SU-DHL-6 (cell line): ENCODE measurements at regions not wholly inside any gene's neighbourhood (a gene's known extent, or its start where the extent isn't known, plus 50 kb on each side); places are given as distances from the start of the nearest gene placed in this dataset.
"Not testable (repeated sequence)": the region's sequence is repeated elsewhere in the genome, so short reads cannot be mapped to it uniquely, and the experiment has no call there.

Experiments
- CTCF ChIP-seq: fragments of 200-600 bp; sonication (generic); IDR thresholded peaks from one replicate; pipeline ENCODE4 v1.5.1; 2017; ENCODE audit warnings: antibody characterized with exemption, mild to moderate bottlenecking, low read length, moderate library complexity; ENCODE audit not compliant: insufficient read depth, poor library complexity, severe bottlenecking
- EZH2phosphoT487 ChIP-seq: fragments of 200-600 bp; sonication (generic), shearing (Covaris generic); conservative IDR thresholded peaks from 2 replicates; pipeline ENCODE4 v1.6.1; 2018; ENCODE audit warnings: mild to moderate bottlenecking, antibody characterized with exemption, low read length, moderate library complexity, mixed read lengths

GRCh38 chr10:27326748-27327147 is 86.2 kb upstream of the ACBD5 start:
- TF ChIP-seq CTCF, EZH2phosphoT487: not testable (repeated sequence)
